ENCODE measurements at regions not wholly inside any gene's neighbourhood (a gene's known extent, or its start where the extent isn't known, plus 50 kb on each side); places are given as distances from the start of the nearest gene placed in this dataset.

DNA sequence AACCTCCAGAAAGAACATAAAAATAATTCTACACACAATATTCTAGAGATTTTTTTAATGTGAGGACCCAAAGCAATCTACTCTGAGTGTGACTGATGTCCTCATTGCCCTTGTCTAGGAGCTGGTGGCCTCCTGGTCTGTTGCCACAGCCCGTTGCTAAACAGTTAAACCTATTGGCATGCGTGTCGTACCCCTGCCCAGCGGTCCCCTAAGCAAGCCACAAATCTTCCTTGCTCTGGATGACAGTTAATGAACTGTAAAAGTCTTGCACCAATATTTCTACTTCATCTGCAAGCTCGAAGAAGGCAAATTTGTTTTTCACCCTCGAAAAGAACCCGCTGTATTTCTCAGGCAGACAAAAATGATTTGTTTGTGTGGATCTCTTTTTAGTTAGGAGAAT, 489.1 kb upstream of the MEX3C start:
- Histone ChIP-seq H3K27me3 (no peaks in the 10 kb centered on the region), H3K9me3 (no peaks in the 10 kb centered on the region), H3K4me3 (no peak overlapping the region), H3K4me1 (no peaks in the 10 kb centered on the region), H3K27ac (no peak overlapping the region), H3K36me3 (replicated peaks in 1 of 2; ENCODE audit: insufficient read depth in 1 of 2, low read depth in 2 of 2) (no peaks in the 10 kb centered on the region)
- intact Hi-C loops (cut with DNase I): no loop called here
- no peak for DNase-seq
- no peak for TF ChIP-seq POLR2A (IDR thresholded peaks at IDR 0.05)
- TF ChIP-seq, protein P1, sequence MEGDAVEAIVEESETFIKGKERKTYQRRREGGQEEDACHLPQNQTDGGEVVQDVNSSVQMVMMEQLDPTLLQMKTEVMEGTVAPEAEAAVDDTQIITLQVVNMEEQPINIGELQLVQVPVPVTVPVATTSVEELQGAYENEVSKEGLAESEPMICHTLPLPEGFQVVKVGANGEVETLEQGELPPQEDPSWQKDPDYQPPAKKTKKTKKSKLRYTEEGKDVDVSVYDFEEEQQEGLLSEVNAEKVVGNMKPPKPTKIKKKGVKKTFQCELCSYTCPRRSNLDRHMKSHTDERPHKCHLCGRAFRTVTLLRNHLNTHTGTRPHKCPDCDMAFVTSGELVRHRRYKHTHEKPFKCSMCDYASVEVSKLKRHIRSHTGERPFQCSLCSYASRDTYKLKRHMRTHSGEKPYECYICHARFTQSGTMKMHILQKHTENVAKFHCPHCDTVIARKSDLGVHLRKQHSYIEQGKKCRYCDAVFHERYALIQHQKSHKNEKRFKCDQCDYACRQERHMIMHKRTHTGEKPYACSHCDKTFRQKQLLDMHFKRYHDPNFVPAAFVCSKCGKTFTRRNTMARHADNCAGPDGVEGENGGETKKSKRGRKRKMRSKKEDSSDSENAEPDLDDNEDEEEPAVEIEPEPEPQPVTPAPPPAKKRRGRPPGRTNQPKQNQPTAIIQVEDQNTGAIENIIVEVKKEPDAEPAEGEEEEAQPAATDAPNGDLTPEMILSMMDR (IDR thresholded peaks at IDR 0.05): no peak
- WGBS, 2 donors: 48 to 63% methylated on average over 7 of the region's 7 CpGs
- no peak for ATAC-seq

- intact Hi-C loops (cut with DNase I): no loop called here
- DNase-seq (no peak), ATAC-seq (no peak)
- WGBS, 2 donors: 30 to 47% methylated on average over 2 of the region's 2 CpGs
- Histone ChIP-seq H3K27ac (no peak overlapping the region), H3K4me3 (no peak overlapping the region), H3K4me1 (no peaks in the 10 kb centered on the region), H3K36me3 (replicated peaks in 1 of 2; ENCODE audit: insufficient read depth in 1 of 2, low read depth in 2 of 2) (no peaks in the 10 kb centered on the region), H3K27me3 (no peaks in the 10 kb centered on the region), H3K9me3 (no peaks in the 10 kb centered on the region)
- TF ChIP-seq, protein P1 (IDR thresholded peaks at IDR 0.05): no peak
- TF ChIP-seq POLR2A (IDR thresholded peaks at IDR 0.05): no peak
Observed at GRCh38 chr18:51687845-51688585, 490.5 kb upstream of the MEX3C start.

GRCh38 chr18:51692612-51693011, 495.1 kb upstream of the MEX3C start:
- TF ChIP-seq, protein P1 (IDR thresholded peaks at IDR 0.05): no peak
- TF ChIP-seq POLR2A (IDR thresholded peaks at IDR 0.05): no peak
- H3K27me3 ChIP-seq: no peaks in the 10 kb centered on the region
- no peaks in the 10 kb centered on the region for H3K36me3 ChIP-seq (replicated peaks in 1 of 2; ENCODE audit: insufficient read depth in 1 of 2, low read depth in 2 of 2)
- DNase-seq: no peak
- H3K4me1 ChIP-seq: no peaks in the 10 kb centered on the region
- no peak overlapping the region for H3K4me3 ChIP-seq
- WGBS, 2 donors: 68 to 76% methylated on average over 2 of the region's 2 CpGs
- intact Hi-C loops (cut with DNase I): no loop called here
- no peak for ATAC-seq
- H3K27ac ChIP-seq: no peak overlapping the region
- no peaks in the 10 kb centered on the region for H3K9me3 ChIP-seq

- ATAC-seq (no peak), DNase-seq (no peak)
- no peaks in the 10 kb centered on the region for H3K4me1 ChIP-seq
- no peak overlapping the region for H3K4me3 ChIP-seq
- peaks cover 0 to 13% (median 0%) of the 10 kb centered on the region in 3 donors for H3K9me3 ChIP-seq
- intact Hi-C loops (cut with DNase I): no loop called here
- H3K27ac ChIP-seq: no peak overlapping the region
- H3K36me3 ChIP-seq (replicated peaks in 1 of 2; ENCODE audit: insufficient read depth in 1 of 2, low read depth in 2 of 2): no peaks in the 10 kb centered on the region
- no peaks in the 10 kb centered on the region for H3K27me3 ChIP-seq
- 32 to 37% methylated on average over 2 of the region's 2 CpGs for WGBS, 2 donors
- TF ChIP-seq, protein P1 (IDR thresholded peaks at IDR 0.05): no peak
- no peak for TF ChIP-seq POLR2A (IDR thresholded peaks at IDR 0.05)
Observed at GRCh38 chr18:51711298-51711889, 513.9 kb upstream of the MEX3C start.

- H3K4me1 ChIP-seq: no peaks in the 10 kb centered on the region
- peaks cover 0 to 8% (median 0%) of the 10 kb centered on the region in 3 donors for H3K9me3 ChIP-seq
- no peak overlapping the region for H3K4me3 ChIP-seq
- DNase-seq: no peak
- no peak for ATAC-seq
- no peak for TF ChIP-seq POLR2A (IDR thresholded peaks at IDR 0.05)
- TF ChIP-seq, protein P1 (IDR thresholded peaks at IDR 0.05): no peak
- no peak overlapping the region for H3K27ac ChIP-seq
- H3K36me3 ChIP-seq (replicated peaks in 1 of 2; ENCODE audit: insufficient read depth in 1 of 2, low read depth in 2 of 2): no peaks in the 10 kb centered on the region
- intact Hi-C loops (cut with DNase I): no loop called here
- 44 to 48% methylated on average over 2 of the region's 2 CpGs for WGBS, 2 donors
- H3K27me3 ChIP-seq: no peaks in the 10 kb centered on the region
Observed at GRCh38 chr18:51712821-51713220, 515.3 kb upstream of the MEX3C start.

Data from body of pancreas (tissue), 4 donors.